HG03575 (cell line): ENCODE measurements at regions not wholly inside any gene's neighbourhood (a gene's known extent, or its start where the extent isn't known, plus 50 kb on each side); places are given as distances from the start of the nearest gene placed in this dataset.

Source experiments
- ATAC-seq: cut with Tn5 transposase; IDR thresholded peaks from one replicate; pipeline ENCODE4 v1.9.1; 2021; ENCODE audit not compliant: unreplicated experiment, insufficient number of reproducible peaks, low FRiP score; ENCODE audit errors: extremely low read depth

GRCh38 chr1:37153116-37154100, 119.1 kb upstream of the GRIK3 start:
- no peak for ATAC-seq

DNA sequence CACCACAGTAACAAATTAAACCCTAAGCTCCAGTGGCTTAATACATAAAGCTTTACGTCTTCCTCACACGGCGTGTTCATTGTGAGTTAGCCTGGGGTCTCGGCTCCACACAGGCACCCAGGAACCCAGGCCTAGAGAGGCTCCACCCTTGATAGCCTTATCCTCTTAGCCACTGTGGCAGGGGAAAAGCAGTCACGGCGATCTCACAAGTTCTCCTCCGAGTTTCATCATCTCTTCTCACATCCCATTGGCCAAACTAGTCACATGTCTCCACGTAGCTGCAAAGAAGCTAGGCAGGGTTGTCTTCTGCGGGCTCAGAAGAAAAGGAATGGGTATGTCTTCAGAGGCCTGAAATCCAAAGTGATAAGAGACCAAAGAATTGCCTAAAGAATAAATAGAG, 122.3 kb upstream of the GRIK3 start:
- ATAC-seq, result no peak

- ATAC-seq, result no peak
Observed at GRCh38 chr1:37157634-37158033, 123.3 kb upstream of the GRIK3 start.

DNA sequence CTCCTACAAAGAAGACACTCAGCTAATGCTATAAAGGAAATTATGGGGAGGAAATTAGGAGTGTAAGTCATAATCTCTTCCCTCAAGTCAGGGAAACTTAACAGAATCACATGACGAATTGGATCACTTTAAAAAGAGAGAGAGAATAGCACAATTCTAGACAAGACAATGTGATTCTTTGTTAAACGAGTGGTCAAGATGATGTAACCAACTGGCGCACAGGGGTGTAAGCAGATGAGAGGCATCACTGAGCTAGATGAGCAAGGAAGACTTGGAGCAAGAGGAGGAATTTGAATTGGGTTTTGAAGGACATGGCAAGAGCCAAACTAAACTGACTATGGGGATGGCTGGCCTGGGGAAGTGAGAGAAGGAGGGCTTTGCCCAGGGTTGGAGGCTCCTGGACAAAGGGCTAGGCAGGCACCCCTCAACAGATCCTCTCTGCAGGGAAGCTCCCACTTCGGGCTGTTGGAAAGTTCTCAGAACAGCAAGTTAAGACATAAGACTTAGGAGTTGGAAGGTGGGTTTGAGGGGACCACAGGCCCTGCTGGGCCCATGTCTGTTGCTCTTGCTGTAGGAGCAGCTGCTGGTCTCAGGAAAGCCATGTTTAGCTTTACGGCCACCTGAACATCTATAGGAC, 123.9 kb upstream of the GRIK3 start:
- ATAC-seq, result no peak

DNA sequence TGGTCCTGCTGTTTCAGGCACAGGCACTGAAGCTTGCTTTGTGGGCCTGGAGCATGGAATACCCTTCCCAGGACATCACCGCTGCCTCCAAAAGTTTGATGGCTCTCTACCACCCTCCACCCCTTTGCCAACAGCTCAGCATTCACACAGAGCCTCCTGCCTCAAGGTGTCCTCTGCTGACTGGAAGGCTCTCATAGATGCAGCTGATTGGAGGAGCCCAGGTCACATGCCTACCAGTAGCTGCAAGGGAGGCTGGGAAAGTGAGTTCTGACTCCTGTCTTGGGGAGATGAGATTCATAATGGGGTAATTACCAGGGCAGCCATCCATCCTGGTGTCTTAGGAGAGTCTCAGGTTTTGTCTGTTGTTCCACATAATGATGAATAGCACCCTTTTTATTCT, 124.8 kb upstream of the GRIK3 start:
- no peak for ATAC-seq

GRCh38 chr1:37161171-37161570, 126.9 kb upstream of the GRIK3 start:
- ATAC-seq, result no peak

DNA sequence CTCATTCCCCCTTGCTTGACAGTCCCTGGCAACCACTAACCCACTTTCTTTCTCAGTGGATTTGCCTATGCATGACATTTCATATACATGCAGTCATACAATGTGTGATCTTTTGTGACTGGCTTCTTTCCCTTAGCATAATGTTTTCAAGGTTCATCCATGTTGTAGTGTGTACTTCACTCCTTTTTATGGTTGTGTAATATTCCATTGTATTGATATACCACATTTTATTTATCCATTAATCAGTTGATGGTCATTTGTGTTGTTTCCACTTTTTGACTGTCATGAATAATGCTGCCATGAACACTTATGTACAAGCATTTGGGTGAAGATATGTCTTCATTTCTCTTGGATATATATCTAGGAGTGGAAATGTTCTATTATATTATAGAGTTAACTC, 127.7 kb upstream of the GRIK3 start:
- ATAC-seq, result no peak

DNA sequence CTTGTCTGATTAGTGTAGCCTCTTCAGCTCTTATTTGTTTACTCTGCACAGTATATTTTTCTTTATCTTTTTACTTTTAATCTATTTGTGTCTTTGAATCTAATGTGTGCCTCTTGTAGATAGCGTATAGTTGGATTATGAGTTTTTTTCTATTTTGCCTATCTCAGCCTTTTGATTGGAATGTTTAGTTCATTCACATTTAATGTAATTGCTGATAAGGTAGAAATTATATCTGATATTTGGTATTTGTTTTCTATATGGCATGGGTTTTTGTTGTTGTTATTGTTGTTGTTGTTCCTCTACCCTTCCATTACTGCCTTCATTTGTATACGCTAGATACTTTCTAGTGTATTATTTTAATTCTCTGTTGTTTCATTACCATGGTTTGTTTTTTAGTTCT, 131.7 kb upstream of the GRIK3 start:
- no peak for ATAC-seq

GRCh38 chr1:37167479-37167878, 133.2 kb upstream of the GRIK3 start:
- ATAC-seq, result no peak

DNA sequence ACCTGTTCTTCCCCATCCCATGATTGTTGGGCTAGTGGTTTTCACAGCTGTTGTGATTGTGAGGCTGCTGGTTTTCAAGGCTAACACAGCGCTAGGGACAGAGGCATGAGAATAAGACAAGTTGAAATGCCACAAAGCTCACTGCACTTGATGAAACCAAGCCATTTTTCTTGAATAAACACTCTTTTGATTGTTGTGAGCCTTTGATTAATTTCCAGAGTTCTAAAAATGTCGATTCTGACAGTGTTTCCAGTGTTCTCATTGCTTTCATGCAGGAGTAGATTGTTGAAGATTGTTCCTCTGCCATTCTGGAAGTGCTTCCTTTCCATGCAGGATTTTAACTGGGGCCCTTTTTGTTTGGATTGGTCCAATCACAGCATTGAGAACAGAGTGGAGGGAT, 134.9 kb upstream of the GRIK3 start:
- no peak for ATAC-seq

- ATAC-seq, result no peak
Observed at GRCh38 chr1:37169743-37170275, 135.5 kb upstream of the GRIK3 start.

GRCh38 chr1:37171691-37172090, 137.4 kb upstream of the GRIK3 start:
- ATAC-seq, result no peak

GRCh38 chr1:37174341-37174740, 140.0 kb upstream of the GRIK3 start:
- no peak for ATAC-seq

GRCh38 chr1:37174876-37175275, 140.6 kb upstream of the GRIK3 start:
- no peak for ATAC-seq

DNA sequence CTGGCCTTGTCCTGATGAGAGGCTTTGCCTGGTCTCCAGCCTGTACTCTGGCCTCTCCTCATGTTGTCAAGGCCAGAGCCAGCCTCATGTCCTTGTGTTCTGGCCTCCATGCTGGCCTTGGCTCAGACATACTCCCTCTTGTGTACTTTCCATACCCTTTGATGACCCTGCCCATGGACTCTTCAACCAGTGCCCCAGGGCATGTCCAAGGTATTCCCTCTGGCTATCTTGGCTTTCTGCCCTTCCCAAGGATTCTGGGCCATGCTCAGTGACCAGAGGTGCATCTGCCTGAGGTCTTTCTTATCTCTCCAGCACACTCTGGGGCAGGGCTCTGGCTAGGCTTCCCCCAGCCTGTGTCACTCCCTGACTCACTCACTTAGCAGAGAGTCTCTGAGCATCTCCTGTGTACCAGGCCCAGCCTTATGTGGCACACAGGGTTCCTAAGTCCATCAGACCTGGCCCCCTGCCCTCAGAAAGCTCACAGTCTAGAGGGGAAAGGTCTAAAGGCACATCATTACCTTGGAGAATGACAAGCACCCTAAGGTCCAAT, 141.4 kb upstream of the GRIK3 start:
- ATAC-seq, result no peak

DNA sequence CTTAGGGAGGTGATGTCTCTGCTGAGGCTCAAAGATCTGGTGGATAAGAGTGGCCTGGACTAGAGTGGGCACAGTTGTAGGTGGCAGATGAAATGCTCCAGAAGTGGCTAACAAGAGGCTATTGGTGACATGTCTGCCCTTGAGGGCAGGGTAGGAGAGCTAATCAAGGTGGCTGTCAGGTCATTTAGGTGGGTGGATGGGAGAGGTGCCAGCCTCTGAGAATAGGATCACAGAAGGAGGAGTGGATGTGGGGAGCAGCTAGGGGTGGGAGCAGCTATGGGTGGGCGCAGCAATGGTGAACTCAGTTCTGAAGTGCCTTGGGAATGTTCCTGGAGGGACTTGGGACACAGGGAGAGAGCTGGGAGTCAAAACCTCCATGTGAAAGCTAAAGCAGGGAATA, 142.0 kb upstream of the GRIK3 start:
- no peak for ATAC-seq

GRCh38 chr1:37177230-37177864, 143.0 kb upstream of the GRIK3 start:
- no peak for ATAC-seq

GRCh38 chr1:37181425-37181824, 147.1 kb upstream of the GRIK3 start:
- no peak for ATAC-seq

DNA sequence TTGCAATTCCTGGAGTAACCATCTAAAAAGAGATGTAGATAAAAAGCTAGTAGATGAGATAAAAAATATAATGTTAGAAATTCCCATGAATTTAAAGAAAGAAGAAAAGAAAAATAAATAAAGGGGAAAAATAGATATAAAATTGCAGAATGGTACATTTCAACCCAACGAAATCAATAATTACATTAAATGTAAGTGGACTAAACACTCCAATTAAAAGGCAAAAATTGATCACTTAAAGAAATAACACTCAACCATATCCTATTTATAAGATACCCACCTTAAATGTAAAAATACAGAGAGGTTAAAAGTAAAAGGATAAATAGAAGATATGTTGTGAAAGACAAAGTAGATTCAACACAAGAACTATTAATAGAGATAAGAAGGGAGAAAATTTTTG, 150.5 kb upstream of the GRIK3 start:
- ATAC-seq, result no peak
